SK-N-SH (cell line): ENCODE measurements at regions not wholly inside any gene's neighbourhood (a gene's known extent, or its start where the extent isn't known, plus 50 kb on each side); places are given as distances from the start of the nearest gene placed in this dataset.

ENCODE experiments used
- CTCF ChIA-PET: fragments of 300-600, 350-600 bp; formaldehyde crosslinking; extraction: SDS; loops from one replicate; lab custom pipeline; 2021; lab: Yijun Ruan, JAX
- POLR2A ChIA-PET: fragments of 350-600 bp; sonication (Branson Sonifier 250); formaldehyde crosslinking; extraction: SDS; loops from one replicate; lab custom pipeline; 2020; ENCODE audit warnings: antibody characterized with exemption, inconsistent platforms; lab: Yijun Ruan, JAX
- DNase-seq: peaks from one replicate; pipeline ENCODE4 v3.0.0; 2012
- H2AFZ ChIP-seq: fragments of 200-600 bp; sonication (generic); 2 replicates; pipeline ENCODE4 v1.8.1; 2016; ENCODE audit warnings: antibody characterized with exemption, mild to moderate bottlenecking, low read depth
- H3F3A ChIP-seq: fragments of 200-600 bp; sonication (generic); replicated peaks from 2 replicates; pipeline ENCODE3; 2016; ENCODE audit warnings: antibody characterized with exemption, mild to moderate bottlenecking; ENCODE audit not compliant: insufficient read depth
- H3K27ac ChIP-seq, 2 experiments: fragments of 200-500 bp in 1 of 2; fragments of 200-600 bp in 1 of 2; sonication (Bioruptor generic) in 1 of 2; sonication (generic), shearing (Covaris generic) in 1 of 2; 2 replicates each; pipeline versions ENCODE4 v1.5.1 to v1.6.1; 2014 to 2016; ENCODE audit warnings: low read depth in 2 of 2, inconsistent platforms in 1 of 2, low read length in 1 of 2, mild to moderate bottlenecking in 1 of 2, mixed read lengths in 1 of 2
- H3K27me3 ChIP-seq: fragments of 200-600 bp; sonication (generic), shearing (Covaris generic); 2 replicates; pipeline ENCODE4 v1.6.1; 2016; ENCODE audit warnings: mixed run types; ENCODE audit not compliant: insufficient read depth
- H3K36me3 ChIP-seq, 2 experiments: fragments of 200-500 bp in 1 of 2; fragments of 200-600 bp in 1 of 2; sonication (Bioruptor generic) in 1 of 2; sonication (generic) in 1 of 2; replicated peaks in 1 of 2; 2 replicates each; pipeline versions ENCODE3 to v1.5.1; 2014 to 2016; ENCODE audit warnings: low read length in 1 of 2, mild to moderate bottlenecking in 1 of 2; ENCODE audit not compliant: insufficient read depth in 2 of 2, control insufficient read depth in 1 of 2
- H3K4me1 ChIP-seq, 2 experiments: fragments of 200-500 bp in 1 of 2; fragments of 200-600 bp in 1 of 2; sonication (Bioruptor generic) in 1 of 2; sonication (generic), shearing (Covaris generic) in 1 of 2; 2 replicates each; pipeline versions ENCODE4 v1.5.1 to v1.6.1; 2014 to 2016; ENCODE audit warnings: low read depth in 1 of 2, low read length in 1 of 2, mixed run types in 1 of 2; ENCODE audit not compliant: insufficient read depth in 2 of 2, control insufficient read depth in 1 of 2
- H3K4me2 ChIP-seq: fragments of 200-600 bp; sonication (generic), shearing (Covaris generic); 2 replicates; pipeline ENCODE4 v1.6.1; 2017; ENCODE audit warnings: mixed run types
- H3K4me3 ChIP-seq, 2 experiments: fragments of 200-500 bp in 1 of 2; fragments of 200-600 bp in 1 of 2; sonication (Bioruptor generic) in 1 of 2; sonication (generic), shearing (Covaris generic) in 1 of 2; 2 replicates each; pipeline versions ENCODE4 v1.5.1 to v1.8.1; 2014 to 2016; ENCODE audit warnings: low read depth in 2 of 2, inconsistent platforms in 1 of 2, low read length in 1 of 2, mild to moderate bottlenecking in 1 of 2, mixed read lengths in 1 of 2, moderate library complexity in 1 of 2
- H3K79me2 ChIP-seq: fragments of 200-600 bp; sonication (generic); 2 replicates; pipeline ENCODE4 v1.8.1; 2017; ENCODE audit warnings: mild to moderate bottlenecking; ENCODE audit not compliant: insufficient read depth
- H3K9ac ChIP-seq: fragments of 200-600 bp; sonication (generic); 2 replicates; pipeline ENCODE4 v1.6.1; 2017; ENCODE audit warnings: mixed run types
- H3K9me2 ChIP-seq: fragments of 200-600 bp; sonication (generic); 2 replicates; pipeline ENCODE4 v1.6.1; 2017; ENCODE audit warnings: mixed run types
- H3K9me3 ChIP-seq: fragments of 200-600 bp; sonication (generic); 2 replicates; pipeline ENCODE4 v1.6.1; 2017; ENCODE audit warnings: mixed run types, mild to moderate bottlenecking, moderate library complexity
- H4K20me1 ChIP-seq: fragments of 200-600 bp; sonication (generic); 2 replicates; pipeline ENCODE4 v1.6.1; 2017; ENCODE audit warnings: mild to moderate bottlenecking, mixed run types; ENCODE audit not compliant: insufficient read depth
- CHD2 ChIP-seq: fragments of 150-350 bp; IDR thresholded peaks from 2 replicates; pipeline ENCODE4 v1.6.1; 2018; ENCODE audit warnings: low read length; ENCODE audit not compliant: partially characterized antibody
- EP300 ChIP-seq, 2 experiments: IDR thresholded peaks; 2 replicates each; pipeline versions ENCODE4 v1.4.0 to v1.6.1; 2012; ENCODE audit warnings: borderline replicate concordance in 1 of 2, low read depth in 1 of 2, low read length in 1 of 2
- EZH2phosphoT487 ChIP-seq: fragments of 200-600 bp; sonication (generic); IDR thresholded peaks from 2 replicates; pipeline ENCODE4 v1.6.1; 2017; ENCODE audit warnings: low read depth, mixed run types, mild to moderate bottlenecking, antibody characterized with exemption, moderate library complexity, borderline replicate concordance
- FOSL2 ChIP-seq: IDR thresholded peaks from 2 replicates; pipeline ENCODE4 v1.4.0; 2012; ENCODE audit warnings: low read depth, mild to moderate bottlenecking, moderate library complexity, borderline replicate concordance
- FOXJ3 ChIP-seq: sonication (generic); formaldehyde crosslinking; IDR thresholded peaks from 2 replicates; pipeline ENCODE4 v1.5.1; 2020; ENCODE audit warnings: mild to moderate bottlenecking, missing genetic modification reagents
- FOXM1 ChIP-seq: IDR thresholded peaks from 2 replicates; pipeline ENCODE4 v1.4.0; 2012; ENCODE audit warnings: low read depth, mild to moderate bottlenecking
- GABPA ChIP-seq: IDR thresholded peaks from 2 replicates; pipeline ENCODE4 v1.4.0; 2012; ENCODE audit warnings: low read depth, mild to moderate bottlenecking
- GATA2 ChIP-seq: sonication (generic); formaldehyde crosslinking; IDR thresholded peaks from 2 replicates; pipeline ENCODE4 v1.5.0; 2020; ENCODE audit warnings: mild to moderate bottlenecking, missing genetic modification reagents
- JUND ChIP-seq: IDR thresholded peaks from 2 replicates; pipeline ENCODE4 v1.4.0; 2012
- MXI1 ChIP-seq: IDR thresholded peaks from 2 replicates; pipeline ENCODE4 v1.6.1; 2012; ENCODE audit warnings: mild to moderate bottlenecking, low read depth, low read length, improper control_type of control experiment
- RAD21 ChIP-seq: IDR thresholded peaks from 2 replicates; pipeline ENCODE4 v1.6.1; 2012; ENCODE audit warnings: mild to moderate bottlenecking, low read length
- RFX5 ChIP-seq: IDR thresholded peaks from 2 replicates; pipeline ENCODE4 v1.6.1; 2012; ENCODE audit warnings: mild to moderate bottlenecking, improper control_type of control experiment, low read length
- SMC3 ChIP-seq: IDR thresholded peaks from 2 replicates; pipeline ENCODE4 v1.6.1; 2012; ENCODE audit warnings: low read depth, low read length, improper control_type of control experiment
- TAF1 ChIP-seq: IDR thresholded peaks from 2 replicates; pipeline ENCODE4 v1.6.1; 2012; ENCODE audit warnings: low read depth, mild to moderate bottlenecking, low read length, moderate library complexity, borderline replicate concordance
- TCF12 ChIP-seq: IDR thresholded peaks from 2 replicates; pipeline ENCODE4 v1.4.0; 2012
- YY1 ChIP-seq: IDR thresholded peaks from 2 replicates; pipeline ENCODE4 v1.4.0; 2012; ENCODE audit warnings: low read depth, mild to moderate bottlenecking
- WGBS: methylation state at CpG from one replicate; pipeline ENCODE4 v1.1.6; 2017; ENCODE audit warnings: low lambda C conversion rate; 5-methylcytosine and 5-hydroxymethylcytosine counted together
- TF ChIP-seq, protein P1 (sequence below): fragments of 150-350 bp; IDR thresholded peaks from 2 replicates; pipeline ENCODE4 v1.6.1; 2016; ENCODE audit warnings: mild to moderate bottlenecking, low read depth, low read length
- TF ChIP-seq, protein P2 (sequence below): IDR thresholded peaks from 2 replicates; pipeline ENCODE4; 2012
- TF ChIP-seq, protein P3 (sequence below): fragments of 200-600 bp; sonication (generic); IDR thresholded peaks from 2 replicates; pipeline ENCODE4 v1.6.1; 2017; ENCODE audit warnings: antibody characterized with exemption, mild to moderate bottlenecking, moderate library complexity
- TF ChIP-seq, protein P4 (sequence below): IDR thresholded peaks from 2 replicates; pipeline ENCODE4 v1.4.0; 2012; ENCODE audit warnings: low read depth, borderline replicate concordance
- TF ChIP-seq, protein P5 (sequence below): IDR thresholded peaks from 2 replicates; pipeline ENCODE4 v1.4.0; 2012; ENCODE audit warnings: low read depth, borderline replicate concordance

DNA sequence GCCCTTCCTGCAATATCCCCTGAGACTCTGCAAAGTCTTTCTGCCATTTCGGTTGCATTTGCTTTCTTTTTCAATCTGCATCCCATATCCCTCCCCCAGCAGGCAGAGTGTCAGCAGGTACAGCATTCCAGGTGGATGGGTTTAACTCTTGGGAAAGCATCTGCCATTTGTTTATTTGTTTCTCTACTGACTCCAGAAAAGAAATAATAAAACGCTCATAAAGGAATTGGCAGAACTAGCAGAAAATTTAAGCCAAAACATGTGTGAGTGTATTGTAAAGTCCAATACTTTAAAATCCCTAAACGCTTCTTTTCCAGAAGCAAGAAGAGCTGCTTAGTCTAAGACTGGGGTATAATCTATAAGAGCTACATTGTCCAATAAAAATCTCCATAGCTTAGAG, 393.8 kb downstream of the TNS3 start:
- H3K4me2 ChIP-seq, result no peak overlapping the region
- CTCF ChIA-PET, result interaction anchor here (0.6 to 4.1 kb wide), 7 partner anchors 8 to 1984 kb away, joined by 3 to 25 read pairs (median 4); no protein-coding TSS in a partner anchor
- no peak for DNase-seq
- no peak overlapping the region for H3K9ac ChIP-seq
- H3K9me2 ChIP-seq, result no peaks in the 10 kb centered on the region
- H3F3A ChIP-seq, result no peaks in the 10 kb centered on the region
- no peak overlapping the region for H2AFZ ChIP-seq
- H3K27me3 ChIP-seq, result peaks cover 27% of the 10 kb centered on the region; the same call in 1 of the 2 replicates
- no peaks in the 10 kb centered on the region for H3K9me3 ChIP-seq
- TF ChIP-seq EZH2phosphoT487 (no peak), FOXJ3 (CRISPR knock-in tag) (no peak), GATA2 (no peak)
- TF ChIP-seq, protein P1, sequence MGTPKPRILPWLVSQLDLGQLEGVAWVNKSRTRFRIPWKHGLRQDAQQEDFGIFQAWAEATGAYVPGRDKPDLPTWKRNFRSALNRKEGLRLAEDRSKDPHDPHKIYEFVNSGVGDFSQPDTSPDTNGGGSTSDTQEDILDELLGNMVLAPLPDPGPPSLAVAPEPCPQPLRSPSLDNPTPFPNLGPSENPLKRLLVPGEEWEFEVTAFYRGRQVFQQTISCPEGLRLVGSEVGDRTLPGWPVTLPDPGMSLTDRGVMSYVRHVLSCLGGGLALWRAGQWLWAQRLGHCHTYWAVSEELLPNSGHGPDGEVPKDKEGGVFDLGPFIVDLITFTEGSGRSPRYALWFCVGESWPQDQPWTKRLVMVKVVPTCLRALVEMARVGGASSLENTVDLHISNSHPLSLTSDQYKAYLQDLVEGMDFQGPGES, result no peak
- TF ChIP-seq, all 33 proteins: peak for 0
- H3K79me2 ChIP-seq, result no peaks in the 10 kb centered on the region
- 56% methylated on average over 3 of the region's 3 CpGs for WGBS
- POLR2A ChIA-PET, result interaction anchor here (0.9 kb wide), 1 partner anchor 1267 kb away, joined by 3 read pairs; the partner anchor contains the start of gene IGFBP3
- no peaks in the 10 kb centered on the region for H4K20me1 ChIP-seq
- H3K36me3 ChIP-seq, result no peaks in the 10 kb centered on the region
- peaks cover 0 to 9% of the 10 kb centered on the region in 2 experiments; a peak in 1 of 4 replicates for H3K4me1 ChIP-seq
- H3K4me3 ChIP-seq, result no peak overlapping the region
- no peak overlapping the region for H3K27ac ChIP-seq

DNA sequence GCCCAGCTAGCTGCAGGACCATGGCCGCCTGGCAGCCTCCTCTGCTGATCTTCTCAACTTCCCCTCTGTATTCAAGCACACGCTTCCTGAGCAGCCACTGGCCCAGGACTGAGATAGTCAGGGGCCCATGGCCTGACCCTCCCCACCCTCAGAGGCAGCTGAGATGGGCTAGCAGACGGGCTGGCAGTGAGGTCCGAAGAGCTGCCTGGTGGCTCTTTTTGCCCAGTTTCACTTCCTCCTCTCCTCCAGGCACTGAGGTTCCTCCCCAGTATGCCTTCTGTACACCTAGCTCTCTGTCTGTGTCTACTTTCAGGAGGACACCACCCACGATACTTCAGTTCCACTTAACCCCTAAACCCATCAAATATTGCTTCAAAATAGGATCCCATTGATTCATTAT, 395.6 kb downstream of the TNS3 start:
- Histone ChIP-seq H3K4me2 (no peak overlapping the region), H4K20me1 (no peaks in the 10 kb centered on the region), H2AFZ (no peak overlapping the region), H3K4me1 (peaks cover 0 to 9% of the 10 kb centered on the region in 2 experiments; a peak in 1 of 4 replicates), H3K27me3 (peaks cover 14% of the 10 kb centered on the region; the same call in 1 of the 2 replicates), H3K9ac (no peak overlapping the region), H3K9me2 (no peaks in the 10 kb centered on the region), H3F3A (no peaks in the 10 kb centered on the region), H3K79me2 (no peaks in the 10 kb centered on the region), H3K27ac (no peak overlapping the region), H3K4me3 (no peak overlapping the region), H3K9me3 (no peaks in the 10 kb centered on the region), H3K36me3 (no peaks in the 10 kb centered on the region)
- WGBS, result 77% methylated on average over 5 of the region's 5 CpGs
- ChIA-PET POLR2A (no interaction called here), CTCF (interaction anchor here (1.1 to 4.1 kb wide), 4 partner anchors 9 to 1295 kb away, joined by 3 to 18 read pairs (median 8); no protein-coding TSS in a partner anchor)
- DNase-seq, result no peak
- TF ChIP-seq, protein P2, sequence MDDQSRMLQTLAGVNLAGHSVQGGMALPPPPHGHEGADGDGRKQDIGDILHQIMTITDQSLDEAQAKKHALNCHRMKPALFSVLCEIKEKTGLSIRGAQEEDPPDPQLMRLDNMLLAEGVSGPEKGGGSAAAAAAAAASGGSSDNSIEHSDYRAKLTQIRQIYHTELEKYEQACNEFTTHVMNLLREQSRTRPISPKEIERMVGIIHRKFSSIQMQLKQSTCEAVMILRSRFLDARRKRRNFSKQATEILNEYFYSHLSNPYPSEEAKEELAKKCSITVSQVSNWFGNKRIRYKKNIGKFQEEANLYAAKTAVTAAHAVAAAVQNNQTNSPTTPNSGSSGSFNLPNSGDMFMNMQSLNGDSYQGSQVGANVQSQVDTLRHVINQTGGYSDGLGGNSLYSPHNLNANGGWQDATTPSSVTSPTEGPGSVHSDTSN, result no peak
- TF ChIP-seq RFX5 (no peak), TAF1 (no peak), SMC3 (no peak), FOSL2 (no peak), MXI1 (no peak), CHD2 (no peak), JUND (no peak), TCF12 (no peak), RAD21 (no peak), EP300 (IDR thresholded peaks at IDR 0.05; ENCODE audit: borderline replicate concordance in 1 of 2, low read depth in 1 of 2, low read length in 1 of 2) (no peak), YY1 (no peak), FOXM1 (no peak), GABPA (no peak)
- TF ChIP-seq, protein P3, sequence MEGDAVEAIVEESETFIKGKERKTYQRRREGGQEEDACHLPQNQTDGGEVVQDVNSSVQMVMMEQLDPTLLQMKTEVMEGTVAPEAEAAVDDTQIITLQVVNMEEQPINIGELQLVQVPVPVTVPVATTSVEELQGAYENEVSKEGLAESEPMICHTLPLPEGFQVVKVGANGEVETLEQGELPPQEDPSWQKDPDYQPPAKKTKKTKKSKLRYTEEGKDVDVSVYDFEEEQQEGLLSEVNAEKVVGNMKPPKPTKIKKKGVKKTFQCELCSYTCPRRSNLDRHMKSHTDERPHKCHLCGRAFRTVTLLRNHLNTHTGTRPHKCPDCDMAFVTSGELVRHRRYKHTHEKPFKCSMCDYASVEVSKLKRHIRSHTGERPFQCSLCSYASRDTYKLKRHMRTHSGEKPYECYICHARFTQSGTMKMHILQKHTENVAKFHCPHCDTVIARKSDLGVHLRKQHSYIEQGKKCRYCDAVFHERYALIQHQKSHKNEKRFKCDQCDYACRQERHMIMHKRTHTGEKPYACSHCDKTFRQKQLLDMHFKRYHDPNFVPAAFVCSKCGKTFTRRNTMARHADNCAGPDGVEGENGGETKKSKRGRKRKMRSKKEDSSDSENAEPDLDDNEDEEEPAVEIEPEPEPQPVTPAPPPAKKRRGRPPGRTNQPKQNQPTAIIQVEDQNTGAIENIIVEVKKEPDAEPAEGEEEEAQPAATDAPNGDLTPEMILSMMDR, result no peak
- TF ChIP-seq, protein P4, sequence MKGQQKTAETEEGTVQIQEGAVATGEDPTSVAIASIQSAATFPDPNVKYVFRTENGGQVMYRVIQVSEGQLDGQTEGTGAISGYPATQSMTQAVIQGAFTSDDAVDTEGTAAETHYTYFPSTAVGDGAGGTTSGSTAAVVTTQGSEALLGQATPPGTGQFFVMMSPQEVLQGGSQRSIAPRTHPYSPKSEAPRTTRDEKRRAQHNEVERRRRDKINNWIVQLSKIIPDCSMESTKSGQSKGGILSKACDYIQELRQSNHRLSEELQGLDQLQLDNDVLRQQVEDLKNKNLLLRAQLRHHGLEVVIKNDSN, result no peak
- TF ChIP-seq, protein P5, sequence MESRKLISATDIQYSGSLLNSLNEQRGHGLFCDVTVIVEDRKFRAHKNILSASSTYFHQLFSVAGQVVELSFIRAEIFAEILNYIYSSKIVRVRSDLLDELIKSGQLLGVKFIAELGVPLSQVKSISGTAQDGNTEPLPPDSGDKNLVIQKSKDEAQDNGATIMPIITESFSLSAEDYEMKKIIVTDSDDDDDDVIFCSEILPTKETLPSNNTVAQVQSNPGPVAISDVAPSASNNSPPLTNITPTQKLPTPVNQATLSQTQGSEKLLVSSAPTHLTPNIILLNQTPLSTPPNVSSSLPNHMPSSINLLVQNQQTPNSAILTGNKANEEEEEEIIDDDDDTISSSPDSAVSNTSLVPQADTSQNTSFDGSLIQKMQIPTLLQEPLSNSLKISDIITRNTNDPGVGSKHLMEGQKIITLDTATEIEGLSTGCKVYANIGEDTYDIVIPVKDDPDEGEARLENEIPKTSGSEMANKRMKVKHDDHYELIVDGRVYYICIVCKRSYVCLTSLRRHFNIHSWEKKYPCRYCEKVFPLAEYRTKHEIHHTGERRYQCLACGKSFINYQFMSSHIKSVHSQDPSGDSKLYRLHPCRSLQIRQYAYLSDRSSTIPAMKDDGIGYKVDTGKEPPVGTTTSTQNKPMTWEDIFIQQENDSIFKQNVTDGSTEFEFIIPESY, result no peak
